Endothelial cell (in vitro differentiated cells): ENCODE measurements at regions not wholly inside any gene's neighbourhood (a gene's known extent, or its start where the extent isn't known, plus 50 kb on each side); places are given as distances from the start of the nearest gene placed in this dataset.

Source experiments
- DNase-seq: peaks from one replicate; pipeline ENCODE4 v3.0.0; 2021; ENCODE audit warnings: low spot score
- H3K27ac Mint-ChIP-seq: one replicate; pipeline ENCODE4 v1.8.0; 2021; ENCODE audit warnings: mixed read lengths, inconsistent platforms; ENCODE audit not compliant: unreplicated experiment
- H3K27me3 Mint-ChIP-seq: one replicate; pipeline ENCODE4 v1.8.0; 2021; ENCODE audit warnings: mild to moderate bottlenecking, moderate library complexity, mixed read lengths, inconsistent platforms; ENCODE audit not compliant: unreplicated experiment
- H3K36me3 Mint-ChIP-seq: one replicate; pipeline ENCODE4 v1.8.0; 2021; ENCODE audit warnings: mild to moderate bottlenecking, low read depth, mixed read lengths, inconsistent platforms; ENCODE audit not compliant: unreplicated experiment
- H3K4me1 Mint-ChIP-seq: one replicate; pipeline ENCODE4 v1.8.0; 2021; ENCODE audit warnings: mild to moderate bottlenecking, mixed read lengths, inconsistent platforms; ENCODE audit not compliant: unreplicated experiment
- H3K4me3 Mint-ChIP-seq: one replicate; pipeline ENCODE4 v1.8.0; 2021; ENCODE audit warnings: mild to moderate bottlenecking, mixed read lengths, inconsistent platforms; ENCODE audit not compliant: unreplicated experiment
- H3K9me3 Mint-ChIP-seq: one replicate; pipeline ENCODE4 v1.8.0; 2021; ENCODE audit warnings: mixed read lengths, inconsistent platforms; ENCODE audit not compliant: unreplicated experiment
- TF ChIP-seq, protein P1 (sequence below): fragments of 200-600 bp; sonication (generic); IDR thresholded peaks from one replicate; pipeline ENCODE4 v1.5.0; 2021; ENCODE audit warnings: antibody characterized with exemption; ENCODE audit not compliant: unreplicated experiment

DNA sequence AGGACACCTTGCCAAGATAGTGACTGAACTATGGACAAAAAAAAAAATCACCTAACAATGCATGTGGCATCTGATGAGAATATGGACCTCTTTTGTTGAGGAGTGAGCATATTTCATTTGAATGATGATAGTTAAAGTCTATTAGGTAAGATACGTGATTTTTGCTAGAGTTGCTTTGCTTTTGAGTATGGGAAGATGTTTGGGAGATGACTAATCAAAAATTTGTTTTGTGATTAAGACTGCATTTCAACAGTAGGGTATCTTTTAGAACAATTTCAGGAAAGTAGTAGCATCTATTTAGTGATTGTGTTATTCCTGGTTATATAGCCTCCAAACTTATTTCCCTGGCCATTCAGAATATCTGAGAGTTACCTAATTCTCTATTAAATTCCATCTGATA is 878.6 kb upstream of the CITED2 start:
- DNase-seq = no peak
- H3K27me3 Mint-ChIP-seq = peaks cover 1% of the 10 kb centered on the region
- peaks cover 6% of the 10 kb centered on the region for H3K4me1 Mint-ChIP-seq
- H3K9me3 Mint-ChIP-seq = no peaks in the 10 kb centered on the region
- no peak overlapping the region for H3K27ac Mint-ChIP-seq
- TF ChIP-seq, protein P1, sequence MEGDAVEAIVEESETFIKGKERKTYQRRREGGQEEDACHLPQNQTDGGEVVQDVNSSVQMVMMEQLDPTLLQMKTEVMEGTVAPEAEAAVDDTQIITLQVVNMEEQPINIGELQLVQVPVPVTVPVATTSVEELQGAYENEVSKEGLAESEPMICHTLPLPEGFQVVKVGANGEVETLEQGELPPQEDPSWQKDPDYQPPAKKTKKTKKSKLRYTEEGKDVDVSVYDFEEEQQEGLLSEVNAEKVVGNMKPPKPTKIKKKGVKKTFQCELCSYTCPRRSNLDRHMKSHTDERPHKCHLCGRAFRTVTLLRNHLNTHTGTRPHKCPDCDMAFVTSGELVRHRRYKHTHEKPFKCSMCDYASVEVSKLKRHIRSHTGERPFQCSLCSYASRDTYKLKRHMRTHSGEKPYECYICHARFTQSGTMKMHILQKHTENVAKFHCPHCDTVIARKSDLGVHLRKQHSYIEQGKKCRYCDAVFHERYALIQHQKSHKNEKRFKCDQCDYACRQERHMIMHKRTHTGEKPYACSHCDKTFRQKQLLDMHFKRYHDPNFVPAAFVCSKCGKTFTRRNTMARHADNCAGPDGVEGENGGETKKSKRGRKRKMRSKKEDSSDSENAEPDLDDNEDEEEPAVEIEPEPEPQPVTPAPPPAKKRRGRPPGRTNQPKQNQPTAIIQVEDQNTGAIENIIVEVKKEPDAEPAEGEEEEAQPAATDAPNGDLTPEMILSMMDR = no peak
- no peak overlapping the region for H3K4me3 Mint-ChIP-seq
- no peaks in the 10 kb centered on the region for H3K36me3 Mint-ChIP-seq

DNA sequence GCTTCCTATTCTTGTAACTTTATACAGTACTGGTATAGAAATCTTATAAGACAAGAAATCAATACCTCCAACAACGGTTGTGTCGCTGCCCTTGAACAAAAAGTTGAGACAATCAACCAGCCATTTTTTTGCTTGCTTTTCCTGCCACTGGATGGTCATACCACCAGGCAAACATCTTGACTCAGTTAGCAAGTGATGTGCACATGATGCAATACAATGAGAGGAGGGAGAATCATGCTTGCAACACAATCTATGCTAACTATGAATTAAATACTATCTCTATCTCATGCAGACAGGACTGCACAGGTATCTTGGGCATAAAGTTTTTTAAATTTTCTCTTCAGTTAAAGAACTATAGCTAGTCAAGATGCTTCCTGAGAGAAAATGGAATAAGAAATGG is 877.7 kb upstream of the CITED2 start:
- no peak overlapping the region for H3K27ac Mint-ChIP-seq

DNA sequence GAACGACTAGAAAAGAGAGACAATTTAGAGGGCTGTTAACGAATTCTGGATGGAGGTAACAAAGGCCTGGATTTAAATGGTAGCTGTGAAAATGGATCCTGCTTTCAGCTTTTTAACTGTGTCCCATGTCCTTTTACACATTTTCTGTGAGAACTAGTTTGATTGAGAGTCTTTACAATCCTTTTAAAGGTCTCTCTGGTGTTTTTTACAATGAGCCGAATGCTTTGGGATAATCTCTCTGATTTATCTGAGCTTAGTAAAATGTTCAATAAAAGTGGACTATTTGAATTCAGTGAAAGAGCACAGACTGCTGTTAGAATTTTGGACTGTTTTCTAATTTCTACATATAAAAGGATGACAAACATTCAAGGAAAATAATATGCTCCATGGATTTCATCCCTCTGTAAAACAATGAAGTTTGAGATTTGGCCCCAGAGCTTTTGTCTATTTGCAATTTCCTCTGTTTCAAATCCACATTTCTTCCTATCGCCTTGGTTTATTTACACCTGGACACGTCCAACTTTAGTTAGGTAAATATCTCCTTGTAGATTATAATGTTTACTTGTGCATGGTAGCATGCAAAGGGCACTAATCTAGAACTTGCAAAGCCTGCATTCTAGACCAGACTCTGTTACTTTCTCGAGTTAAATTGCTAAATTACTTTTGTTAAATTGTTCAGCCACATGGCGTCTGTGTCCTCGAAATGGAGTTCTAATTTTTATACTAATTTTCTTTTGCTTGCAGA is 871.0 kb upstream of the CITED2 start:
- no peak overlapping the region for H3K27ac Mint-ChIP-seq
- H3K4me1 Mint-ChIP-seq = no peaks in the 10 kb centered on the region
- H3K9me3 Mint-ChIP-seq = no peaks in the 10 kb centered on the region
- TF ChIP-seq, protein P1 = no peak
- DNase-seq = no peak
- H3K36me3 Mint-ChIP-seq = no peaks in the 10 kb centered on the region
- no peak overlapping the region for H3K4me3 Mint-ChIP-seq
- no peaks in the 10 kb centered on the region for H3K27me3 Mint-ChIP-seq

More for the DNA sequence above, 877.7 kb upstream of the CITED2 start:
- no peak for DNase-seq
- TF ChIP-seq, protein P1 = no peak
- Mint-ChIP-seq H3K27me3 (no peaks in the 10 kb centered on the region), H3K36me3 (no peaks in the 10 kb centered on the region), H3K9me3 (no peaks in the 10 kb centered on the region), H3K4me1 (no peaks in the 10 kb centered on the region), H3K4me3 (no peak overlapping the region)

DNA sequence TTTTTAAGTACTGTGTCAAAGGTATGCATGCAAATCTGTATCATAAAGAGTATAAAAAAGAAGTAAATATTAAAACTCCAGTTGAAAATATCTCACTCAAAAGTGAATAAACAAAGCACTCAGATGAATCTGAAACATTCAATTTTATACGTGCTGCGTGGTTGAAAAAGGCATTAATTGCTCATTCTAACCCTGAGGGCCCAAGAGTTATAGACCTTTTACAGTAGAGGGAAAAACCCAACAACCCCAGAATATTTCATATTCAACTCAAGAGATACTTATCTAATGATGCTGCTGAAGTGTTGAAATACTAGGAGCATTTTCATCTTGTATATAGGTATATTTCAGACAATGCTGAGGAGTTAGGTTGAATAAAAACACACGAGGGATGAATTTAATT is 862.8 kb upstream of the CITED2 start:
- DNase-seq = no peak
- H3K36me3 Mint-ChIP-seq = no peaks in the 10 kb centered on the region
- H3K27ac Mint-ChIP-seq = no peak overlapping the region
- no peak overlapping the region for H3K4me3 Mint-ChIP-seq
- H3K9me3 Mint-ChIP-seq = peaks cover 4% of the 10 kb centered on the region
- peaks cover 1% of the 10 kb centered on the region for H3K27me3 Mint-ChIP-seq
- no peaks in the 10 kb centered on the region for H3K4me1 Mint-ChIP-seq
- TF ChIP-seq, protein P1 = no peak

DNA sequence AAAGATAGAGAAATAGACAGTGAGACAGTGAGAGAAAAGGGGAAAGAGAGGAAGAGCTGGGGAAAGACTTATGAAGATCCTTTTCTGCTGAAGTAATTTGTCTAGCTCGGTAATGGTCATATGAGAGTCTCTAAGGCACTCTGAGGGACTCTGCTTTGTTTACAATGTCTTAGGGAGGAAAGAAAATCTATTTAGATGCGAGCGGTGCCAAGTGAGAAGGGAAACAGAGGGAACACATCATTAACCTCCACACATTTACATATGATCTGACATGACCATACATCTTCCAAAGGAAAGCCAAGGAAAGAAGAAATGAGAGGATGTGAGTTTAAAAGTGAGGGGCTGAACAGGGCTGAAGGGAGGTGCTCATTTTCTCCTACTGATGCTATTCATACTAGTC is 862.3 kb upstream of the CITED2 start:
- H3K27me3 Mint-ChIP-seq = peaks cover 1% of the 10 kb centered on the region
- no peaks in the 10 kb centered on the region for H3K4me1 Mint-ChIP-seq
- peaks cover 4% of the 10 kb centered on the region for H3K9me3 Mint-ChIP-seq
- H3K27ac Mint-ChIP-seq = no peak overlapping the region
- no peaks in the 10 kb centered on the region for H3K36me3 Mint-ChIP-seq
- TF ChIP-seq, protein P1 = no peak
- DNase-seq = no peak
- no peak overlapping the region for H3K4me3 Mint-ChIP-seq
